Muscle layer of colon (tissue), 2 donors: ENCODE measurements at regions not wholly inside any gene's neighbourhood (a gene's known extent, or its start where the extent isn't known, plus 50 kb on each side); places are given as distances from the start of the nearest gene placed in this dataset.

ENCODE experiments used
- H3K27ac ChIP-seq: one replicate; pipeline ENCODE4 v1.7.0; 2013; ENCODE audit warnings: low read depth, mild to moderate bottlenecking, low read length, moderate library complexity
- H3K27me3 ChIP-seq, 2 donors: one replicate each; pipeline ENCODE4 v1.7.0; 2013; ENCODE audit warnings: low read length in 2 of 2, mild to moderate bottlenecking in 2 of 2; ENCODE audit not compliant: insufficient read depth in 2 of 2, control insufficient read depth in 1 of 2
- H3K36me3 ChIP-seq: one replicate; pipeline ENCODE4 v1.7.0; 2013; ENCODE audit warnings: mild to moderate bottlenecking, low read length; ENCODE audit not compliant: insufficient read depth
- H3K4me1 ChIP-seq: one replicate; pipeline ENCODE4 v1.7.0; 2013; ENCODE audit warnings: mild to moderate bottlenecking, low read length; ENCODE audit not compliant: insufficient read depth
- H3K4me3 ChIP-seq, 2 donors: one replicate each; pipeline ENCODE4 v1.7.0; 2013; ENCODE audit warnings: low read length in 2 of 2, low read depth in 1 of 2, mild to moderate bottlenecking in 1 of 2, moderate library complexity in 1 of 2
- H3K9ac ChIP-seq: one replicate; pipeline ENCODE4 v1.7.0; 2013; ENCODE audit warnings: low read length
- H3K9me3 ChIP-seq: one replicate; pipeline ENCODE4 v1.7.0; 2013; ENCODE audit warnings: mild to moderate bottlenecking, low read length
- donor health status: abdominal sarcoma.
- donor health status: Adenocarcinoma of cecum.

DNA sequence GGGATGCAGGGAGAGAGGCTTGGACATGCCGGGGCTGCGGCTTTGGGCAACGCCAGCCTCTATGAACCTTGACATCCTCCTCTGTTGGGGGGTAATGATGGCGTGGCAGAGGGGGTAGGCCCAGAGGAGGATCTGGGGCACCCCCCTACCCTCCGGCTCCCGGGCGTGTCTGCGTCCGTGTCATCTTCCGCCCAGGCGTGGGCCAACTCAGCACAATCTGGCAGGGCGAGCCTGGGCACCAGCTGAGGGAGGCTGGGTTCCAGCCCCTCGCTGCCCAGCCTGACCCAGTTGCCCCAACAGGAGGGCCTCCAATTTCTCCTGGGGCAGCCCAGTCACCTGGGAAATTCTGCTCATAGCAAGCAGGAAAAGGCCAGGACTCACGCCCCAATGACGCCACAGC lies 62.9 kb upstream of the IL17B start:
- Histone ChIP-seq H3K4me1 (peaks cover 50% of the 10 kb centered on the region), H3K27ac (no peak overlapping the region), H3K9ac (no peak overlapping the region)

GRCh38 chr5:149441194-149441753 lies 62.2 kb upstream of the IL17B start:
- no peak overlapping the region for H3K4me3 ChIP-seq
- H3K9me3 ChIP-seq, result no peaks in the 10 kb centered on the region
- H3K27me3 ChIP-seq, result no peaks in the 10 kb centered on the region
- no peaks in the 10 kb centered on the region for H3K36me3 ChIP-seq
- no peak overlapping the region for H3K27ac ChIP-seq
- no peak overlapping the region for H3K9ac ChIP-seq
- H3K4me1 ChIP-seq, result peaks cover 53% of the 10 kb centered on the region

More for the DNA sequence above, 62.9 kb upstream of the IL17B start:
- Histone ChIP-seq H3K4me3 (no peak overlapping the region), H3K36me3 (no peaks in the 10 kb centered on the region), H3K27me3 (no peaks in the 10 kb centered on the region), H3K9me3 (no peaks in the 10 kb centered on the region)

DNA sequence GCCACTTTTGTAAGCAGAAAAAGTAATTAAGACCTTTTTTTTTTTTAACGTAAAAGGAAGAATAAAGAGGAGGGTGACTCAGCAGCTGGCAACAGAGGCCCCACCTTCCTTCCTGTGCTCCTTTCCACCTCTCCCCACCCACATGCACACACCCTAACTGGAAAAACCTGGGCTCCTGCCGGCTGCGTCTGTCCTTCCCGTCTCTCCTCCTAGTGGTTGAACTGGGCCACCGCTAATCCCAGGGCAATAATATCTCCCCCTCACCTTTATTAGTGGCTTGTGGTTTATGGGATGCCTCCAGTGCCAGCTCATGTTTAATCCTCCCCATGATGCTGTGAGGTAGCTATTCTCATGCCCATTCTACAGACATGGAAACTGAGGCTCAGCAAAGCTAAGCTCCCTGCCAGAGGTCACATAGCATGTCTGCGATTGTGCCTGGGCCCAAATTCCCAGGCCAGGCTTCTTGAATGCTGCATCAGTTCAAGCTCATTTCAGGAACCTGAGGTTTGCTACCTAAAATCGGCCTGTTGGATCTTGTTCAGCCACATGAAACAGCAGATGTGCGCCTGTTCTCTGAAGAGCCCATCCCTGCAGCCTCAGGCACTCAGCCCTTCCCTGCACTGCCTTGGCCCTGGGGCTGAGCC lies 60.9 kb upstream of the IL17B start:
- Histone ChIP-seq H3K9me3 (no peaks in the 10 kb centered on the region), H3K9ac (no peak overlapping the region), H3K36me3 (no peaks in the 10 kb centered on the region), H3K4me1 (peaks cover 50% of the 10 kb centered on the region), H3K27me3 (no peaks in the 10 kb centered on the region), H3K27ac (peak overlapping the region; percentile 56), H3K4me3 (no peak overlapping the region)

GRCh38 chr5:149438711-149439132 lies 59.6 kb upstream of the IL17B start:
- H3K4me3 ChIP-seq, result no peak overlapping the region
- no peaks in the 10 kb centered on the region for H3K27me3 ChIP-seq
- no peaks in the 10 kb centered on the region for H3K9me3 ChIP-seq
- no peak overlapping the region for H3K27ac ChIP-seq
- H3K36me3 ChIP-seq, result no peaks in the 10 kb centered on the region
- no peak overlapping the region for H3K9ac ChIP-seq
- peaks cover 38% of the 10 kb centered on the region for H3K4me1 ChIP-seq

- no peaks in the 10 kb centered on the region for H3K36me3 ChIP-seq
- H3K27me3 ChIP-seq, result no peaks in the 10 kb centered on the region
- H3K4me3 ChIP-seq, result no peak overlapping the region
- peaks cover 35% of the 10 kb centered on the region for H3K4me1 ChIP-seq
- H3K9ac ChIP-seq, result no peak overlapping the region
- no peaks in the 10 kb centered on the region for H3K9me3 ChIP-seq
- H3K27ac ChIP-seq, result no peak overlapping the region
Measured at GRCh38 chr5:149438281-149438680, 59.2 kb upstream of the IL17B start.

DNA sequence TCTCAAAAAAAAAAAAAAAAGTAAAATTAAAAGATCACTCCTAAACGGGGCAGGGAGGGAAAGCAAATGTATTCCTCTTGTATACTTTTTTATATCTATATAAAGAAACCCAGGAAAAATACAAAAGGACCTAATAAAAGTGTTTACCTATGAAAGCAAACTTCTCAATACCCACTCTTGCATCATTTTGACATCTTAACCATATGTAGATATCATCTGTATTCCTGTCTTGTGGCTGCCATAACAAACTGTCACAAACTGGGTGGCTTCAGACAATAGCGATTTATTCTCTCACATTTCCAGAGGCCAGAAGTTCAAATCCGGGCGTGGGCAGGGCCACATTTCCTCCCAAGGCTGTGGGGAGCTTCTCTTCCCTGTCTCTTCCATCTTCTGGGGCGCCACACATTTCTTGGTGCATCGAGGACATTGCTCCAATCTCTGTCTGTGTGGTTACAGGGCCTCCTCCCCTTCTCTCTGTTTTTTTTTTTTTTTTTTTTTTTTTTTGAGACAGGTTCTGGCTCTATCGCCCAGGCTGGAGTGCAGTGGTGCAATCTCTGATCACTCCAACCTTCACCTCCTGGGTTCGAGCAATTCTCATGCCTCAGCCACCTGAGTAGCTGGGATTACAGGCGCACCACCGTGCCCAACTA lies 58.4 kb upstream of the IL17B start:
- Histone ChIP-seq H3K4me3 (no peak overlapping the region), H3K27ac (no peak overlapping the region), H3K9ac (no peak overlapping the region), H3K27me3 (no peaks in the 10 kb centered on the region), H3K9me3 (no peaks in the 10 kb centered on the region), H3K36me3 (no peaks in the 10 kb centered on the region), H3K4me1 (peaks cover 28% of the 10 kb centered on the region)

DNA sequence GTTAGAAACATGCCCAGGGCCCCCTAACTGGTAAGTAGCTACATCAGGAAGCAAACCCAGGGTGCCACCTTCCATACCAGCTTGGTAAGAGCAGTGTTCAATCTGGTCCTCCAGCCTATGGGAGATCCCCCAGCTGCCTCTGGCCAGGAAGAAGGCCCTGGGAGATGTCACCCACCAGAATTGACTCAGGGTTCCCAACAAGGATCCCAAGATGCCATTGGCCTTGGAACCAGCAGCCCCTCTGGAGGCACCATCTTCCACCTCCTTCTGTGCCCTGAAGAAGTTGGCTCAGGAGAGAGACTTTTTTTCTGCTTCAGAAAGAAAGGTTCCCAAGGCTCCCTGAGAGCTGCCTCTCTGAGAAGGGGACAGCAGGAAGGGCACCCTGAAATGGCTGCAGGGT lies 56.6 kb upstream of the IL17B start:
- H3K4me3 ChIP-seq, result peak overlapping the region in 1 of 2 donors; percentile 11
- no peaks in the 10 kb centered on the region for H3K27me3 ChIP-seq
- H3K4me1 ChIP-seq, result peaks cover 25% of the 10 kb centered on the region
- H3K9me3 ChIP-seq, result no peaks in the 10 kb centered on the region
- peak overlapping the region; percentile 73 for H3K27ac ChIP-seq
- peak overlapping the region; percentile 9 for H3K9ac ChIP-seq
- H3K36me3 ChIP-seq, result peaks cover 3% of the 10 kb centered on the region

GRCh38 chr5:149435015-149435376 lies 55.9 kb upstream of the IL17B start:
- Histone ChIP-seq H3K4me3 (no peak overlapping the region), H3K27me3 (no peaks in the 10 kb centered on the region), H3K9me3 (no peaks in the 10 kb centered on the region), H3K9ac (no peak overlapping the region), H3K4me1 (peaks cover 25% of the 10 kb centered on the region), H3K36me3 (peaks cover 10% of the 10 kb centered on the region), H3K27ac (peak overlapping the region; percentile 73)

DNA sequence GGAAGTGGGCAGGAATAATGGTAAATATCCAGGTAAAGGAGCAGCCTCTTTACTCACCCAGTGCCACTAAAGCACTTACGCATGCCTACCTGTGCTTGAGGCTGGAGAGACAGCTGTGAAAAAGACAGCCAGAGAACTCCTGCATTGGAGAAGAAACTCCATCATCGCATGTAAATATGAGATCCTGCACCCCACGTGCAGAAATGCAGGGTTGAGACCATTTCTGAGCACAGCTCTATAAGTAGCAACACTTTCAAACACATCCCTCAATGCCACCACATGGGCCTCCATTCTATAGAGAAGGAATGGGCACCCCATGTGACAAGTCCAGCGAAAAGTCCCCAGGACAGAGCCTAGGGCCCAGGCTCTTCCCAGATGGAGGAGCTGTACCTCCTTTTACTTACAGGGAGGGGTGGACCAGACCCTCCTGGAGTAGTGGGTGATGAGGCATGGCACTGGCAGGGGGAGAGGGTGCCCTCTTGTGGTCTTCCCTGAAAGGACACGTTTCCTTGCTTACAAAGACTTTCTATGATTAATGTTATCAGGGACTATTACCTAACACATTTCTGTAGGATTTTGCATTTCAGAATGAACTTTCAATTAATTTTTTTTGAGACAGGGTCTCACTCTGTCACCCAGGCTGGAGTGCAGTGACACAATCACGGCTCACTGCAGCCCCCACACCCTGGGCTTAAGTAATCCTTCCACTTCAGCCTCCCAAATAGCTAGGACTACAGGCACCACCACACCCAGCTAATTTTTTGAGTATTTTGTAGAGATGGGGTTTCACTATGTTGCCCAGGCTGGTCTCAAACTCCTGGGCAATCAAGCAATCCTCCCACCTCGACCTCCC lies 55.3 kb upstream of the IL17B start:
- peak overlapping the region; percentile 73 for H3K27ac ChIP-seq
- H3K9me3 ChIP-seq, result no peaks in the 10 kb centered on the region
- H3K36me3 ChIP-seq, result peaks cover 16% of the 10 kb centered on the region
- H3K4me1 ChIP-seq, result peaks cover 25% of the 10 kb centered on the region
- no peaks in the 10 kb centered on the region for H3K27me3 ChIP-seq
- no peak overlapping the region for H3K9ac ChIP-seq
- H3K4me3 ChIP-seq, result no peak overlapping the region

- Histone ChIP-seq H3K4me3 (no peak overlapping the region), H3K9me3 (no peaks in the 10 kb centered on the region), H3K27me3 (no peaks in the 10 kb centered on the region), H3K36me3 (peaks cover 23% of the 10 kb centered on the region), H3K9ac (no peak overlapping the region), H3K27ac (peak overlapping the region; percentile 57), H3K4me1 (peaks cover 25% of the 10 kb centered on the region)
Measured at GRCh38 chr5:149433524-149434131, 54.5 kb upstream of the IL17B start.

DNA sequence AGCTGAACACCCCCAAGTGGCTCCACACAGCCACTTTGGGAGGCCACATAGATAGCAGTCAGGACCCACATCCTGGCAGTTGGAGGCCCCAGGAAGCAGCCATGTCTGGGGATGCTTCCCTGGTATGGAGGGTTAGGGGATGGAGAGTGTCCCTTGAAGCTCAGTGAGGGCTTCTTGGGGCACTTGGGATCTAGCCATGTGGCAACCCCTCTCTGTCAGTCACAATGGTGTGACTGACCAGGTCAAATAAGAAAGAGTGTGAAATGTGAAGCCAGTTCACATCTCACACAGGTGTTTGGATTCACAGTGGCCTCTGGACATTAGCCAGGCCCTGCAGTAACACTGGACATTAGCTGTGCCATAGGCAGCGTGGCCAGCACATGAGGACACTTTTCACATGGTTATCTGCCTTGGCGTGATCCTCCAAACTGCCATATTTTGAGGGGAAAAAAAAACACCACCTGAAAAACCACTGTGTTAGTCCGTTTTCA lies 53.9 kb upstream of the IL17B start:
- H3K9me3 ChIP-seq, result no peaks in the 10 kb centered on the region
- no peak overlapping the region for H3K9ac ChIP-seq
- peaks cover 30% of the 10 kb centered on the region for H3K36me3 ChIP-seq
- peak overlapping the region; percentile 7 for H3K27ac ChIP-seq
- H3K4me3 ChIP-seq, result no peak overlapping the region
- no peaks in the 10 kb centered on the region for H3K27me3 ChIP-seq
- H3K4me1 ChIP-seq, result peaks cover 23% of the 10 kb centered on the region
